Skeletal muscle cell (primary cell): ENCODE measurements at regions not wholly inside any gene's neighbourhood (a gene's known extent, or its start where the extent isn't known, plus 50 kb on each side); places are given as distances from the start of the nearest gene placed in this dataset.

Source experiments
- DNase-seq: peaks from one replicate; pipeline ENCODE4 v3.0.0-alpha.2; 2010; ENCODE audit warnings: low read depth
- H3K4me3 ChIP-seq: 2 replicates; pipeline ENCODE4 v1.5.1; 2011; ENCODE audit warnings: low read depth, mild to moderate bottlenecking, control low read depth, low read length, moderate library complexity

DNA sequence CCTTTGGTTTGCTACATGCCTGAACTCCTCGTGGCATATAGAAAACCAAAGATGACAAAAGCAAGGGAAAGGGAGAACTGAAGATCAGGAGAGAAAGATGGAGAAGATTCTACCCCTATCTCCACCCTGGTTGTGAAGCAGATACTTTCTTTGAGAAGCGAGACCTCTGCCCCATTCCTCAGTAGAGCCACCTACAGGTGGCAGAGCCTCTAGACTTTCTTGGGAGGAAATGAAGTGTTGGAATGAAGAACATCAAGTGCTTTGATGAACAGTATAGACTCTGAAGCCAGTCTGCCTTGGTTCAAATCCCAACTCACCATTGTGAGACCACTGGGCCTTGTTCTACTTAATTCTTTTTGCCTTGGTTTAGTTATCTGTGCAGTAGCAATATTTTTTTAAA, 348.8 kb upstream of the ETAA1 start:
- H3K4me3 ChIP-seq: no peak overlapping the region
- DNase-seq: no peak

DNA sequence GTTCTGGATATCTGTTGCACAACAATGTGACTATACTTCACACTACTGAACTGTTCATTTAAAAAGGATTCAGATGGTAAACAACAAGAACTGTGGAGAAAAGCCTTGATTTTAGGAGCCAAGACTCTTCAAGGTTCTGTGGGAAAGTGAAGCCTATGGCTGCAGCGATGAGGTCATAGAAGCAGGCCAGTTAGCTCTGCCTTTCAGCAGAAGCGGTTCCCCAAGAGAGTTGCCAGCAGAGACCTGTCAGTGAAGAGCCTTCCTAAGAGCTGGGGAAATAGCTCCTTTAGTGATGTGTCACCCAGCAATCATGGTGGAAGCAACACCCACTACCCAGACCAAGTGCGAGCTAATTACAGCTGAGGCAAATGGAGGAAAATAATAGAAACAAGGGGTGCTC, 346.5 kb upstream of the ETAA1 start:
- H3K4me3 ChIP-seq: no peak overlapping the region
- peak; percentile 79 for DNase-seq

DNA sequence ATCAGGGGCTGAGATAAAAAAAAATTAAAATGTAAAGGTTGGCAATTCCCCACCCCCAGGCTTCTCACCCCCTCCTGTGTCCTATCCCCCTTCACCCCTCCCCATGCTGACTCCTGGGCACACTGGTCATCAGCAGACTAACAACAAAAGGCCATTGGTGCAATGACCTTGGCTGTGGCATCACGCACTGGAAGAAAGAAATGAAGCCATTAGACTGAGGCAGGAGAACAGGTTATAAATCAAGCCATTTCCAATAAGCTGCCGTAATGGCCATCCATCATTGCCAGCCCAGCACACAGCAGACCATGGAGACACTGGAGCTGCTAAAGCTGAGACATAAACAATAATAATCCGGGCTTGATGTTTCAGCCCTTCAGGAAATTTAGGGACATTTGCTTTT, 342.4 kb upstream of the ETAA1 start:
- no peak overlapping the region for H3K4me3 ChIP-seq
- DNase-seq: no peak

DNA sequence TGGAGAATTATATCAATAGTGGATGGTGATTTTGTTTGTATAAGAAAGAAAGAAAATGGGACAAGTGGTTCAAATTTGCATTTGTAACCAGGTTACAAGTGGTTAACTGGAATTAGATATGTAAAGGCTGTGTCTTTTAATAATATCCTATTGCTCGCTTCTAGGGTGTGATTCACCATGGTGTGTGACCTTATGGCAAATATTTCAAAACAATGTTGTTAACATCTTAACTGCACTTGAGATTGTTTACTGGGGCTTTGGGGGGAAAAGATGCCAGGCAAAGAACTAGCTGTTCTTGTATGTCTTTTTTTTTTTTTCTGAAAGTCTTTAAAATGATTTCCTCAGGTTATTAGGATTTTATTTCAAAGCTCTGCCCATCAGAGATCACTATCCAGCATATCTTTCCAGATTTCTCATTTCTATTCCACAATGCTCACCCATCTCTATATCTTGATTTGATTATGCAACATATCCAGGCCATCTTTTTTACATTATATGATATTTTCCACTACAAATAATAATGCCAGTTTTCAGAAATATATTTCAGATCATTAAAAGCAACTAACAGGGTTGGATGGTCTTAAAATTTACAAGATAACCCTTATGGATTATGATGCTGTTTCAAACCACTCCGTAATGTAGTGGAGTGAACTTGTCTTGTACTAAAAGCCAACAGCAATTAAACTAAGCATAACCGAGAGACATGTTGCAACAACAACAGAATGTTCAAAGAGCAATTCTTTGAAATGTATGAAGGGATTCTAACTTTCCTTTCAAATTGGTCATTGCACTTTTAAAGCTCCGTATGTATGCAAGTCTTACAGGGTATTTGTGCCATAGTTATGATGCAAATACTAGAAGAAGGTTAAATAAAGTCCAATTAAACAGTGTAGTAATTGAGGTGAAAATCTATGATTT, 341.5 kb upstream of the ETAA1 start:
- DNase-seq: peak; percentile 41
- H3K4me3 ChIP-seq: no peak overlapping the region

DNA sequence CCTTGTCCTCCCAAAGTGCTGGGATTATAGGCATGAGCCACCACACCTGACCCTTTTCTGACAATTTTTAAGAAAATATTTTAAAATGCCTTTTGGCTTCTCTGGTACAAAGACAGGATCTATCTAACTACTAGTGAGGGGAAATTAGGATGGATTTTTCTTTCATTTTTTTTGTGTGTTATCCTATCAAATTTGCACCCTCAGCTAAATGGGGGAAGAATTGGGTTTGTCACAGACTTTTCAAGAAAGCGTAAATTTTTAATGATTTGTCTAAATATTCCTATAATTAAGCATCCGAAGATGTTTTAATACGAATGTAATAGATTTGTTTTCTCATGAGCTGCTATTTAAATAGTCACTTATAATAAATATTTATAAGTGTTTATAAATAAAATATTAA, 340.0 kb upstream of the ETAA1 start:
- no peak overlapping the region for H3K4me3 ChIP-seq
- no peak for DNase-seq

DNA sequence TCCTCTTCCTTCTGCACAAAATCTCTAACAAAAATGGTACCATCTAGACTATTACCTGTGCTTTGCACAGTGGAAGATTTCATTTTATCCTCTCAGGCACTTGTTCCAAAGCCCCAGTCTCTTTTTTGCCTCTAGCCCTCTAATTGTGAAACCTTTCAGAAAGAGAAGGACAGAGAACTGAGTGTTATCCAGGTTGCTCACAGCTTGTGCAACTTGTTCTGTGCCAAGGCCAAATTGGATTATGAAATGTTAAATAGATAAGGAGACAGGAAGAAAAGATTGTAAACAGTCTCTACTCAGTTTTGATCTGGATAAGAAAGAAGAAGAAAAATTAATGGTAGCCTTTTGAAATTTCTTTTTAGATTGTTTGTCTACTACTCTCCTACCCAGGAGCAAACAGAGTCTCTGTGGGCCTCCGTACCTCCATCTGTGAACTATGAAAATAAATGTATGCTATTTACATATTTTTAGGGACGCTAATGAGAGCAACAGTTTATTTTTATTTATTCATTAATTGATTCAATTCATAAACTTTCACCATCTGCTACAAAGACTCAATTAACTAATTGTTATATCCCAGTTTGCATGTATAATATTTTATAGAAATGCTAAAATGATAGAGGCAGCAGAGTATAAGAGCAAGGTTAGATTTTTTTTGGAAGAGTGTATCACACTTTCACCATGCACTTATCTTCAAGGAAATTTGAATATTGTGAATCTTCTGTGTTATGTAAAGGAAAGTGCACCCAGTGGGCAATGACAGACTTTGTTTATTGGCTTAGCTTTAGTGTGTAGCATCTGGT, 339.0 kb upstream of the ETAA1 start:
- H3K4me3 ChIP-seq: no peak overlapping the region
- DNase-seq: no peak

DNA sequence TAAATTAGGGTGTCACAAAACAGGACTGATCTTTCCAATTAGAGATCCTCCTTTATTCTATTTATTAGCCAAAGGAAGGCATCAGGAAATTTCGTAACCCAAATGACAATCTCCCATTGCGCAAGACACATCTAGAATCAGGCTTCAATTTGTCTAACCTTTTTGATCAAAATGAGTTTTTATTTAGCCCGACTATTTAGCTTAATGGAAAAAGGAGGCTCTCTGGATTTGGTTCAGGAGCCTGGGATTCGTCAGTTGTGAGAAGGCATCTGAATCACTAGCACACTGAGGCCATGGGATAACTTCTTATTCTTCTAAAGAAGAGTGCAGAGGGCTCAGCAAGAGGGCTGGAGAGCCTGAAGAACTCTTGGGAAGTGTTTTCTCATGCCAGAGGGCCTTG, 332.1 kb upstream of the ETAA1 start:
- no peak overlapping the region for H3K4me3 ChIP-seq
- no peak for DNase-seq

DNA sequence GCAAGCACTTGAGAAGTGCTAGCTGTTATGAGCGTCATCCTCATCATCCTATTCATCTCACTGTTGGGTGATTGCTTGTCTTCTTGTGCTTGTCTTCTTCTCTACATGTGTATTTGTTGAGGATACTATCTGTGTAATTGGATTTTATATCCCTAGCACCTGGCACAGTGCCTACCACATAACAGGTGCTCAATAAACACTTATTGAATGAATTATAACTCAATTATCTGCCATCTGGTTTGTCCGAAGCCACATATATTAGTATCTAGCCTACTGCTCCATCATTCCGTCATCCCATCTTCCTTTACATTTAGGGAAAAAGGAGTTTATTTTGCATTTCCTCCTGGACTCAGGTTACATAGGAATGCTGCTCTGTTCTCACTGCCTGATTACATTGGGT, 330.4 kb upstream of the ETAA1 start:
- no peak overlapping the region for H3K4me3 ChIP-seq
- no peak for DNase-seq

DNA sequence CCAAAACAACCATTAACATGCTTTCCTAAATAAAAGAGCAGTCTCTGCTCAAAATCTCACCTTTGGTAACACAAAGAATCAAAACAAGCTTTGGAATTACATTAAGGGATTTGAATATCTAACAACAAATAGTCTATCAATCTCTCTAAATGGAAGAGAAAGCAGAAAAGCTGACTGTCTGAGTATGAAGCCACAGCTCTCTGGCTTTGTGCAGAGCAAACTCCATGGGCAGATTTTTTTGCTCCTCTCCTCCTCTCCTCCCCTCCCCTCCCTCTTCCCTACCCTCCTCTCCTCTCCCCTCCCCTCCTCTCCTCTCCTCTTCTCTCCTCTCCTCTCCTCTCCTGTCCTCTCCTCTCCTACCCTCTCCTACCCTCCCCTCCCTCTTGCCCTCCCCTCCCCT, 329.5 kb upstream of the ETAA1 start:
- no peak for DNase-seq
- H3K4me3 ChIP-seq: no peak overlapping the region

DNA sequence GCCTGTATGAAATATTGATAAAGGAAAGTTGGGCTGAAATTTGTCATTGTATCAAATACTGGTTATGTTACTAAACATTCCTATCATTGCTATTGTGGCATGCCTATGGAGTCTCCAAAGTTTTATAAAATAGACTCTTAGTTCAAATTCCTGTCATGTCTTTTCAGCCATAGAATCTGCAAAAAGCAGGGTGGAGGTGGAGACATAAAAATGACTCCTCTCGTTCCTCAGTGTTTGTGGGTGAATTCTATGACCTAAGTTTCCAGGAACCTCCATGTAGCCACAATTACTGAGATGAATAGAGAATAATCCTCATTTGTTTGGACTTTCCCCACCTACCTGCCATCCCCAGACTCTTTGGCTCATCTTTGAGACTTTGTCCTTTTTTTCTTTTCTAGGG, 326.3 kb upstream of the ETAA1 start:
- DNase-seq: no peak
- no peak overlapping the region for H3K4me3 ChIP-seq

DNA sequence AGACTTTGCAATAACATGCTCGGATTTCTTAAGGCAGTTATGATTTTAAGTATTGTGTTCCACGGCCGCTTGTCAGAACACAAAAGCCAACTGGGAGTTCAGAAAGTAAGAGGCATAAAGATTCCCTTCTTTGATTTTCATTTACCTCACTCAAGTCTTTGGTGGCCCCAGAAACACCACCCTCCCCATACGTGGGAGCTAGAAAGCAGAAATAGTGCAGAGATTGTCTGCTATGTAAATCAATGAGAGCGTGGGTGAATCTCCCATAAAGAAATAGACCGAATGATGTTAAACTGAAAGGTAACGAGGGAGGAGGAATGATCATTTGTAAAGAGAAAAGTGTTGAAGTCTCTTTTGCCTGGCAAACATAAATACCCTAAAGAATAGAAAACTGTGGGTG, 322.1 kb upstream of the ETAA1 start:
- no peak overlapping the region for H3K4me3 ChIP-seq
- no peak for DNase-seq

DNA sequence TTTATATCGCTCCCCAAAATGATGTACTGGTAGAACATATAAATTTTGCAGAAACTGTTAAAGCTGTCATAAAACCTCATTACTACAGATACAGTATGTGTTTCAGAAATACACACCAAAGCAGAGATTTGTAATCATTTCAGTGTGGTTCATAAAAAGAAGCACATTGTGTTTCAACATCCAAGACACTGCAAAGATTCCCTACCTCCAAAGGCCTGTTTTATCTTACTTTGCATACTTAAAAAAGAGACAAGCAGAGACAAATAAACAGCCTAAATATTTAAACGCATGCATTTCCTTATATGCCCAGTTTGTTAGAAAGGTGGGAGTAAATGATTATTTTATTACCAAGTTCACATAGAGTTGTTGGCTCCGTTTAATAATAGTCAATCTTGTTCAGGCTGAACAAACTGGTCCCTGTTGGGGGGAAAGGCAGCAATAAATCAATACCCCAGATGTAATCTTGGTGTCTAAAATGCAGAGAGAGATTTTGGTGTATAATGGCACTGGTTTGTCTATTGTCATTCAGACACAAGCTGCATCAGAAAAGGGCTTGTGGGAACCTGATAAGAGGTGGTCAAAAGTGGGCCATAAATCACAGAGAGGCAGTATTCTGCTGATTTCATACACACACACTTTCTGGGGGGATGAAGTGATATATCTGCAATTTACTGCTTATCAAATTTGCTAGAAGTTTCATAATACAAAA, 321.4 kb upstream of the ETAA1 start:
- no peak overlapping the region for H3K4me3 ChIP-seq
- DNase-seq: no peak

DNA sequence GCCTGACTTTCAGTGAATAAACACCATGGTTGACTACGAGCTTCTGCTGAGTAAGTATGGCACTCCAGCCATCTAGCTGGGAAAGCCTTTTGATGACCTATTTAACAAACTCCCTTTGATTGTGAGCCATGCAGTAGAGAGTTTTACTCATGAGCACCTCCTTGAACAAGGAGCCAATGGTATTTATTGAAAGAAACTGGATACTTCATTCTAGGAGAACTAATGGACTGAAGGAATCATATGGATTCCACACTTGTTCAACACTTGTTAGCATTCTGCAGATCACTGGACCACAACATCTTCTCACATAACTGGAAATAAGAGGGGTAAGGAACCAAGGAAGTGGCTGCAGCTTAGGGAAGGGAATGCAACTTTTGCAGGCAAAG, 320.9 kb upstream of the ETAA1 start:
- no peak overlapping the region for H3K4me3 ChIP-seq
- DNase-seq: no peak

DNA sequence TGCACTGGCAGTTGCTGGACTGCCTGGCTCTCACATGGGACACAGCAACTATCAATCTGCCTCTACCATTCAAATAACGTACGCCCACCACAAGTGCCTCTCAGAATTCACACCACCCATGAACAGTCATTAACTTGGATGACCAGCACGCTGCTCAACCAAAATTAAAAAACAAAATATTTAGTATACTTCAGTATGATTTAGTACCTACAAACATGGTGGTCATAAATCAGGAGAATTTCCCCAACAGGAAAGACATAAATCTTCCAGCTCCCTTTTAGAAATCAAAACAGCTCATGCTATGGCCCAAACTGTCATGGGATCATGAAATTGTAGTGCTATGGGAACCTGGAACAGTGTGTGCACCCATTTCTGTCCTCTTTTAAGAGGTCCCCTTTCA, 317.4 kb upstream of the ETAA1 start:
- H3K4me3 ChIP-seq: no peak overlapping the region
- no peak for DNase-seq

DNA sequence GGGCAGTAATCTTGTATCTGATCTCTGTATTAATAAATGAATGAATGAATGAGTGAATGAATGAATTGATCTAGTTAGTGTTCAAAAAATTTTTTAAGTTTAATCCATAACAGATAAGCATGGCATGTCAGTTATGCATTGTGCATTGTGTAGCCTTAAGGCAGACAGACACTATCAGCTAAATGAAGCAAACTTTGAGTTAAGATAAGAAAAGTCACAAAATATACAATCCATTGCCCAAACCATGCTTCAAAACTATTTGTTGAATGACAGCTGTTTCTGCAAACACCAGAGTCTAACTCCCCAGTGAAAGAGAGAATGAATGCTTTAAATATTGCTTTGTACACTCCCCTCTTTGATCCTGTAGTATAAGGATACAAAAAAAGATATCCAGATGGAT, 314.3 kb upstream of the ETAA1 start:
- DNase-seq: no peak
- H3K4me3 ChIP-seq: no peak overlapping the region

DNA sequence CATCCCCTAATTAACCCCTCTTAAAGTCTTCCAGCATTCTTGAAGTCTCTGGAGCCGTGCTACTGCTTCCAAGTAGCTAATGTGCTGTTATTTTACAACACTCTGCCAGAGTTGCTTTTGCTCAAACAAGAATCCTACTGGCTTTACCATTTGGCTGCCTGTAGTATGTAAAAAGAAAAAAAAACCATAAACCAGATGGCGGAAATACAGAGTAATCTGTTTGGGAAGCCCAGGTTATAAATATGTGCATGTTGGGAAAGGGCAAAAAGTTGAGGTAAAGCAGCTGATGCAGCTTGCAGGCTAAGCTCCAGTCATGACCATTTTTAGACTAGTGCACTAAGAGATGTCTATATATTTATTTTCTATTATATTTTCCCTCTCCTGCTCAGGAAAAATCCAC, 313.2 kb upstream of the ETAA1 start:
- no peak overlapping the region for H3K4me3 ChIP-seq
- DNase-seq: no peak

DNA sequence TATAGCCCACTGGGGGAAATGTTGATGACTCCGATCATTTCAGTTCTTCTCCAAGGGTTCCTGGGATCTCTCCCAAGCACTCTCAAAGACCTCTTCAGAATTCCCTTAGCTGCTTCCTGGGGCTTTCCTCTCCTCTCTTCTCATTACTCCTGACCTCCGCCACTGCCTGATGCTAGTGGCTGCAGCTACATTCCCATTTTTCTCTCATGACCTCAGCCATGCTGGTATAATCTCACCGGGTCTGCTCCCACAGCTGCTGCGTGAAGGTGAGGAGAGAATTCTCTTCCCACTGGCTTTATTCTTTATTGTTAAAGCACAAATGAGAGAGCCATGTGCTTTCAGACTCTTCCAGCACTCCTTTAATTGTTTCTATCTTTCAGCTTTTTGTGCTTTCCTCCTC, 312.0 kb upstream of the ETAA1 start:
- no peak for DNase-seq
- no peak overlapping the region for H3K4me3 ChIP-seq

DNA sequence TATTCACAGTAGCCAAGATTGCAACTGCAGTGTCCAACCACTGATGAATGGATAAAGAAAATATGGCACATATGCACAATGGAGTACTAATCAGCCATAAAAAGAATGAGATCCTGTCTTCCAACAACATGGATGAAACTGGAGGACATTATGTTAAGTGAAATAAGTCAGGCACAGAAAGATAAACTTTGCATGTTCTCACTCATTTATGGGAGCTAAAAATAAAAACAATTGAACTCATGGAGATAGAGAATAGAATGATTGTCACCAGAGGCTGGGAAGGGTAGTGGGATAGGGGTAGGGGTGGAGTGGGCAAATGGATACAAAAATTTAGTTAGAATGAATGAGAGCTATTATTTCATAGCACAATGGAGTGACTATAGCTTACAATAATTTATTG, 305.5 kb upstream of the ETAA1 start:
- H3K4me3 ChIP-seq: no peak overlapping the region
- no peak for DNase-seq

DNA sequence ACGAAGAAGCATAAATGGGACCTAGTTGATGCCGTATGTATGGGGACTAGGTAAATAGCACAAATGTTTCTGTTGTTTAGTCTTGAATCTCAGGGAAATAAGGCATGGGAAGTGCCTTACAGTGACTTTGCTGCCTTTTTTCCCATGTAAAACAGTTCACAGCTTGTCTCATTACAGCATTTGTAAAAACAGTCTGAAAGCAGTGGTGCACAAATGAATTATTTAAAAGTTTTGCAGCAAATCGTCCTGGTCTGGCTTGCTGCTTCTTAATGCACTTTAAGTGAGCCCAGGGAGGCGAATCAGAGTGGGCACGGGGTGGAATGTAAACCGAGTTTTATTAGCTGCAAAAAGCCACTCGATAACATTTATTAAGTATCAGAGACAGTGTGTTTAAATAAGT, 302.0 kb upstream of the ETAA1 start:
- DNase-seq: no peak
- no peak overlapping the region for H3K4me3 ChIP-seq

DNA sequence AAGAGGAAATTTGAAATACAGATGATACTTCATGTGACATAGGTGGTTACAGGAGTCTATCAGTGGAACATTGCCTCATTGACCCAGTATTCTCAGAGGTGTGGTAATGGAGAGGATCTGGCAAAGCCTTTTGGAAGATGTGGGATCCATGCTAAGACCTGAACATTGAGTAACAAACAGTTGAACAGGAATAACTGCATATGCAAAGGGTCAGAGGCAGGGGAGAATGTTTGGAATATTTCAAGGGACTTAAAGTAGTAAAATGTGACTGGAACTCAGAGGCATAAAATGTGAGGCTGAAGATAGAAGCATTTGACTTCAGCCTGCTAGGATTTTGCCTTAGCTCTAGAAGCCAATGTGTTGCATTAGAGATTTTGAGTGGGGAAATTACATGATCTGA, 300.2 kb upstream of the ETAA1 start:
- DNase-seq: no peak
- H3K4me3 ChIP-seq: no peak overlapping the region
